Gastrocnemius medialis (tissue), 4 donors: ENCODE measurements at regions not wholly inside any gene's neighbourhood (a gene's known extent, or its start where the extent isn't known, plus 50 kb on each side); places are given as distances from the start of the nearest gene placed in this dataset.
"Not testable (repeated sequence)": the region's sequence is repeated elsewhere in the genome, so short reads cannot be mapped to it uniquely, and the experiment has no call there.

Experiments used
- POLR2A ChIP-seq, 2 donors: fragments of 450-650 bp; IDR thresholded peaks; one replicate each; pipeline ENCODE4 v1.6.1; 2017; ENCODE audit warnings: antibody characterized with exemption in 2 of 2, mild to moderate bottlenecking in 2 of 2, moderate library complexity in 2 of 2
- TF ChIP-seq, protein P1 (sequence below), 5 experiments: fragments of 450-650 bp in 3 of 5; fragments of 200-600 bp in 2 of 5; sonication (generic) in 2 of 5; IDR thresholded peaks in 4 of 5; conservative IDR thresholded peaks in 1 of 5; 1 replicate in 4 of 5; 2 replicates in 1 of 5; pipeline ENCODE4 v1.5.1; 2016 to 2019; ENCODE audit warnings: antibody characterized with exemption in 5 of 5, mild to moderate bottlenecking in 3 of 5, moderate library complexity in 3 of 5

DNA sequence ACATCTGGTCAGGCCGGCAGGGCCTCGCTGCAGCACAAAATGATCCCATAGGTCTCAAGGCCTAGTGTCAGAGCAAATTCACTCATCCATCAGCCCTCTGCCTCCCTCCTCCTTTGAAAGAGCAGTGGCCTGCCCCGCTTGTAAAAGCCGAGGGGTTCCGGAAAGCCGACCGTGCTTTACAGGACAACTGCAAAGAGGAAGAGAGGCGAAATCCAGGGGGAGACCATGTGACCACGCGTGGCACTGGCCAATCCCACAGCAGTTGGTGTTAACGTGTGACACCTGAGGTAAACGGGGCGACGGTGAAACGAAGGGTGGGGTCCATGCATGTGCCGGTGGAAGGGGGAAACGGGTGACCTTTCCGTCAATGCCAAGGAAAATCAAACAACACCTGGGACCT, 688.6 kb upstream of the TPTE start:
- TF ChIP-seq, protein P1, sequence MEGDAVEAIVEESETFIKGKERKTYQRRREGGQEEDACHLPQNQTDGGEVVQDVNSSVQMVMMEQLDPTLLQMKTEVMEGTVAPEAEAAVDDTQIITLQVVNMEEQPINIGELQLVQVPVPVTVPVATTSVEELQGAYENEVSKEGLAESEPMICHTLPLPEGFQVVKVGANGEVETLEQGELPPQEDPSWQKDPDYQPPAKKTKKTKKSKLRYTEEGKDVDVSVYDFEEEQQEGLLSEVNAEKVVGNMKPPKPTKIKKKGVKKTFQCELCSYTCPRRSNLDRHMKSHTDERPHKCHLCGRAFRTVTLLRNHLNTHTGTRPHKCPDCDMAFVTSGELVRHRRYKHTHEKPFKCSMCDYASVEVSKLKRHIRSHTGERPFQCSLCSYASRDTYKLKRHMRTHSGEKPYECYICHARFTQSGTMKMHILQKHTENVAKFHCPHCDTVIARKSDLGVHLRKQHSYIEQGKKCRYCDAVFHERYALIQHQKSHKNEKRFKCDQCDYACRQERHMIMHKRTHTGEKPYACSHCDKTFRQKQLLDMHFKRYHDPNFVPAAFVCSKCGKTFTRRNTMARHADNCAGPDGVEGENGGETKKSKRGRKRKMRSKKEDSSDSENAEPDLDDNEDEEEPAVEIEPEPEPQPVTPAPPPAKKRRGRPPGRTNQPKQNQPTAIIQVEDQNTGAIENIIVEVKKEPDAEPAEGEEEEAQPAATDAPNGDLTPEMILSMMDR (IDR thresholded peaks at IDR 0.05 in 4 of 5, conservative IDR thresholded peaks at IDR 0.05 in 1 of 5): not testable (repeated sequence)
- TF ChIP-seq POLR2A (IDR thresholded peaks at IDR 0.05): not testable (repeated sequence)
